ENCODE measurements at regions not wholly inside any gene's neighbourhood (a gene's known extent, or its start where the extent isn't known, plus 50 kb on each side); places are given as distances from the start of the nearest gene placed in this dataset.

DNA sequence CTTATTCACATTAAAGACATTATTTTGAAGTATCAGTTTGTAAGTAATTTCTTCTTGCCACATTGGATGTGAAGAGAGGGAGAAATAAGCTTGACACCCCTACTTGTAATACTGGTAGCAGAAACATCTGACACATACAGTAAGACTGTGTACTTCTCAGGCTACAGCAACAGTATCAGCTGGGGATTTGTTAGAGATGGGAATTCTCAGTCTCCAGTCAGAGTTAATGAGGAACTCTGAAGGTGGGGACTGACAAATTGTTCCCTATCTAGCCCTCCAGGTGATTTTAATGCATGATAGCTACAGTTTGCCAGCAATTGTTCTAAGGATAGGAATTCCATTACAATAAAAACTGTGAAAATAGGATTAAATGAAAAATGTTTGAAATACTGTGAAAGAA, 524.8 kb downstream of the PRR16 start:
- TF ChIP-seq MAFK (IDR thresholded peaks at IDR 0.05; ENCODE audit: low read depth, low read length) (no peak), POLR2A (IDR thresholded peaks at IDR 0.05; ENCODE audit: low read depth, low read length) (no peak), MAZ (IDR thresholded peaks at IDR 0.05; ENCODE audit: borderline replicate concordance, low read depth, low read length) (no peak), RCOR1 (IDR thresholded peaks at IDR 0.05; ENCODE audit: insufficient replicate concordance, low read length) (no peak), MXI1 (IDR thresholded peaks at IDR 0.05; ENCODE audit: borderline replicate concordance, low read depth, low read length) (no peak), RAD21 (IDR thresholded peaks at IDR 0.05; ENCODE audit: low read length) (no peak), CHD1 (IDR thresholded peaks at IDR 0.05; ENCODE audit: low read depth, low read length) (no peak), CEBPB (IDR thresholded peaks at IDR 0.05; ENCODE audit: low read depth, low read length) (no peak), SMC3 (IDR thresholded peaks at IDR 0.05; ENCODE audit: low read depth, low read length) (no peak), RFX5 (IDR thresholded peaks at IDR 0.05; ENCODE audit: low read depth, low read length) (no peak), FOS (IDR thresholded peaks at IDR 0.05; ENCODE audit: low read depth, low read length) (no peak)
- TF ChIP-seq, protein P1, sequence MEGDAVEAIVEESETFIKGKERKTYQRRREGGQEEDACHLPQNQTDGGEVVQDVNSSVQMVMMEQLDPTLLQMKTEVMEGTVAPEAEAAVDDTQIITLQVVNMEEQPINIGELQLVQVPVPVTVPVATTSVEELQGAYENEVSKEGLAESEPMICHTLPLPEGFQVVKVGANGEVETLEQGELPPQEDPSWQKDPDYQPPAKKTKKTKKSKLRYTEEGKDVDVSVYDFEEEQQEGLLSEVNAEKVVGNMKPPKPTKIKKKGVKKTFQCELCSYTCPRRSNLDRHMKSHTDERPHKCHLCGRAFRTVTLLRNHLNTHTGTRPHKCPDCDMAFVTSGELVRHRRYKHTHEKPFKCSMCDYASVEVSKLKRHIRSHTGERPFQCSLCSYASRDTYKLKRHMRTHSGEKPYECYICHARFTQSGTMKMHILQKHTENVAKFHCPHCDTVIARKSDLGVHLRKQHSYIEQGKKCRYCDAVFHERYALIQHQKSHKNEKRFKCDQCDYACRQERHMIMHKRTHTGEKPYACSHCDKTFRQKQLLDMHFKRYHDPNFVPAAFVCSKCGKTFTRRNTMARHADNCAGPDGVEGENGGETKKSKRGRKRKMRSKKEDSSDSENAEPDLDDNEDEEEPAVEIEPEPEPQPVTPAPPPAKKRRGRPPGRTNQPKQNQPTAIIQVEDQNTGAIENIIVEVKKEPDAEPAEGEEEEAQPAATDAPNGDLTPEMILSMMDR (conservative IDR thresholded peaks at IDR 0.05; ENCODE audit: low read depth, low read length), result no peak
- TF ChIP-seq, protein P2, sequence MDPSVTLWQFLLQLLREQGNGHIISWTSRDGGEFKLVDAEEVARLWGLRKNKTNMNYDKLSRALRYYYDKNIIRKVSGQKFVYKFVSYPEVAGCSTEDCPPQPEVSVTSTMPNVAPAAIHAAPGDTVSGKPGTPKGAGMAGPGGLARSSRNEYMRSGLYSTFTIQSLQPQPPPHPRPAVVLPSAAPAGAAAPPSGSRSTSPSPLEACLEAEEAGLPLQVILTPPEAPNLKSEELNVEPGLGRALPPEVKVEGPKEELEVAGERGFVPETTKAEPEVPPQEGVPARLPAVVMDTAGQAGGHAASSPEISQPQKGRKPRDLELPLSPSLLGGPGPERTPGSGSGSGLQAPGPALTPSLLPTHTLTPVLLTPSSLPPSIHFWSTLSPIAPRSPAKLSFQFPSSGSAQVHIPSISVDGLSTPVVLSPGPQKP (IDR thresholded peaks at IDR 0.05; ENCODE audit: borderline replicate concordance, low read depth, low read length), result no peak
- TF ChIP-seq, protein P3, sequence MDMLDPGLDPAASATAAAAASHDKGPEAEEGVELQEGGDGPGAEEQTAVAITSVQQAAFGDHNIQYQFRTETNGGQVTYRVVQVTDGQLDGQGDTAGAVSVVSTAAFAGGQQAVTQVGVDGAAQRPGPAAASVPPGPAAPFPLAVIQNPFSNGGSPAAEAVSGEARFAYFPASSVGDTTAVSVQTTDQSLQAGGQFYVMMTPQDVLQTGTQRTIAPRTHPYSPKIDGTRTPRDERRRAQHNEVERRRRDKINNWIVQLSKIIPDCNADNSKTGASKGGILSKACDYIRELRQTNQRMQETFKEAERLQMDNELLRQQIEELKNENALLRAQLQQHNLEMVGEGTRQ (IDR thresholded peaks at IDR 0.05; ENCODE audit: low read depth, low read length), result no peak

Measured in IMR-90 (cell line).